ENCODE measurements at regions not wholly inside any gene's neighbourhood (a gene's known extent, or its start where the extent isn't known, plus 50 kb on each side); places are given as distances from the start of the nearest gene placed in this dataset.

GRCh38 chr2:108101481-108101880 lies 115.2 kb downstream of the SLC5A7 start:
- in situ Hi-C loops (cut with MboI), result no loop called here
- H3K27me3 ChIP-seq (ENCODE audit: control insufficient read depth in 2 of 2, insufficient read depth in 2 of 2, low read length in 2 of 2), result no peaks in the 10 kb centered on the region

DNA sequence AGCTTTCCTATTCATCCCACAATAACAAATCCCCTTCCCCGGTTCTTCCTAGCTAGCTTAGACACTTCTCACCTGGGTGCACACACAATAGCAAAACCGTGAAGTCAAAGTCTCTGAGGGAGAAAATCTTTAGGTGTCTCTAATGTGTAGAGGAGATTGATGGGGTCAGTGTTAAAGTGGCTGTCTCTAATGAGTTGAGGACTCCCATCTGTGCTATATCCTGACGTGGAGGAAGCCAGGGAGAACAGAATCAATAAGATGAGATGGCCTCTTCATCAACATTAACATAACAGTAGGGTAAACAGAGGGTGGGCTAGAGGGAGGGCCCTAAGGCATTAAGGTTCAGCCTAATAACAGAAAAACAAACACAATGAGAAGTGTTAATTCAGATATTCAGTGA lies 120.4 kb downstream of the SLC5A7 start:
- H4K20me1 ChIP-seq (replicated peaks; ENCODE audit: control insufficient read depth, insufficient read depth, low read length), result no peaks in the 10 kb centered on the region
- H2AFZ ChIP-seq (ENCODE audit: low read depth, low read length), result no peak overlapping the region
- no peaks in the 10 kb centered on the region for H3K4me1 ChIP-seq (replicated peaks in 1 of 2; ENCODE audit: control insufficient read depth in 2 of 2, insufficient read depth in 2 of 2, low read length in 2 of 2)
- H3K36me3 ChIP-seq (ENCODE audit: control insufficient read depth, insufficient read depth, low read length), result no peaks in the 10 kb centered on the region
- no peaks in the 10 kb centered on the region for H3K9me3 ChIP-seq (replicated peaks; ENCODE audit: control insufficient read depth, insufficient read depth, low read depth, low read length)
- H3K4me3 ChIP-seq, result no peak overlapping the region
- in situ Hi-C loops (cut with MboI), result no loop called here
- ATAC-seq (no peak), FAIRE-seq (no peak), DNase-seq (ENCODE audit: extremely low read depth in 1 of 4, low spot score in 3 of 4) (no peak)
- H3K9me1 ChIP-seq (ENCODE audit: control insufficient read depth, insufficient read depth, low read length), result no peaks in the 10 kb centered on the region
- H3K79me2 ChIP-seq (ENCODE audit: control insufficient read depth, insufficient read depth, low read length), result no peaks in the 10 kb centered on the region
- H3K4me2 ChIP-seq (ENCODE audit: insufficient read depth, low read length), result no peak overlapping the region
- WGBS (ENCODE audit: insufficient coverage, low coverage, missing lambda C conversion rate), result 0% methylated on average over 3 of the region's 3 CpGs
- H3K27me3 ChIP-seq (ENCODE audit: control insufficient read depth in 2 of 2, insufficient read depth in 2 of 2, low read length in 2 of 2), result no peaks in the 10 kb centered on the region
- intact Hi-C loops (cut with micrococcal nuclease), result no loop called here
- ChIA-PET CTCF (ENCODE audit: low intra/inter-chr PET ratio) (no interaction called here), POLR2A (interaction anchor here (1.5 kb wide), 1 partner anchor 13 kb away, joined by 4 read pairs; no protein-coding TSS in a partner anchor)
- H3K9ac ChIP-seq (ENCODE audit: insufficient read depth in 1 of 2, low read depth in 2 of 2, low read length in 2 of 2), result no peak overlapping the region
- BruUV-seq (replicated peaks), result no TSS peak
- no peak overlapping the region for H3K27ac ChIP-seq (ENCODE audit: extremely low read depth, low read depth, low read length)
- TF ChIP-seq ZNF764 (CRISPR knock-in tag; IDR thresholded peaks at IDR 0.05; ENCODE audit: low read depth), result no peak
- TF ChIP-seq ZEB2 (IDR thresholded peaks at IDR 0.05), result no peak
- TF ChIP-seq IRF2 (CRISPR knock-in tag; IDR thresholded peaks at IDR 0.05), result no peak
- TF ChIP-seq, protein P1, sequence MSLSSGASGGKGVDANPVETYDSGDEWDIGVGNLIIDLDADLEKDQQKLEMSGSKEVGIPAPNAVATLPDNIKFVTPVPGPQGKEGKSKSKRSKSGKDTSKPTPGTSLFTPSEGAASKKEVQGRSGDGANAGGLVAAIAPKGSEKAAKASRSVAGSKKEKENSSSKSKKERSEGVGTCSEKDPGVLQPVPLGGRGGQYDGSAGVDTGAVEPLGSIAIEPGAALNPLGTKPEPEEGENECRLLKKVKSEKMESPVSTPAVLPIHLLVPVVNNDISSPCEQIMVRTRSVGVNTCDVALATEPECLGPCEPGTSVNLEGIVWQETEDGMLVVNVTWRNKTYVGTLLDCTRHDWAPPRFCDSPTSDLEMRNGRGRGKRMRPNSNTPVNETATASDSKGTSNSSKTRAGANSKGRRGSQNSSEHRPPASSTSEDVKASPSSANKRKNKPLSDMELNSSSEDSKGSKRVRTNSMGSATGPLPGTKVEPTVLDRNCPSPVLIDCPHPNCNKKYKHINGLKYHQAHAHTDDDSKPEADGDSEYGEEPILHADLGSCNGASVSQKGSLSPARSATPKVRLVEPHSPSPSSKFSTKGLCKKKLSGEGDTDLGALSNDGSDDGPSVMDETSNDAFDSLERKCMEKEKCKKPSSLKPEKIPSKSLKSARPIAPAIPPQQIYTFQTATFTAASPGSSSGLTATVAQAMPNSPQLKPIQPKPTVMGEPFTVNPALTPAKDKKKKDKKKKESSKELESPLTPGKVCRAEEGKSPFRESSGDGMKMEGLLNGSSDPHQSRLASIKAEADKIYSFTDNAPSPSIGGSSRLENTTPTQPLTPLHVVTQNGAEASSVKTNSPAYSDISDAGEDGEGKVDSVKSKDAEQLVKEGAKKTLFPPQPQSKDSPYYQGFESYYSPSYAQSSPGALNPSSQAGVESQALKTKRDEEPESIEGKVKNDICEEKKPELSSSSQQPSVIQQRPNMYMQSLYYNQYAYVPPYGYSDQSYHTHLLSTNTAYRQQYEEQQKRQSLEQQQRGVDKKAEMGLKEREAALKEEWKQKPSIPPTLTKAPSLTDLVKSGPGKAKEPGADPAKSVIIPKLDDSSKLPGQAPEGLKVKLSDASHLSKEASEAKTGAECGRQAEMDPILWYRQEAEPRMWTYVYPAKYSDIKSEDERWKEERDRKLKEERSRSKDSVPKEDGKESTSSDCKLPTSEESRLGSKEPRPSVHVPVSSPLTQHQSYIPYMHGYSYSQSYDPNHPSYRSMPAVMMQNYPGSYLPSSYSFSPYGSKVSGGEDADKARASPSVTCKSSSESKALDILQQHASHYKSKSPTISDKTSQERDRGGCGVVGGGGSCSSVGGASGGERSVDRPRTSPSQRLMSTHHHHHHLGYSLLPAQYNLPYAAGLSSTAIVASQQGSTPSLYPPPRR (CRISPR knock-in tag; IDR thresholded peaks at IDR 0.05; ENCODE audit: borderline replicate concordance), result no peak
- TF ChIP-seq ZFP1 (CRISPR knock-in tag; IDR thresholded peaks at IDR 0.05), result no peak
- TF ChIP-seq PHB2 (IDR thresholded peaks at IDR 0.05; ENCODE audit: low read depth), result no peak

More at GRCh38 chr2:108101481-108101880, 115.2 kb downstream of the SLC5A7 start:
- BruUV-seq (replicated peaks), result no TSS peak
- Histone ChIP-seq H3K9ac (ENCODE audit: insufficient read depth in 1 of 2, low read depth in 2 of 2, low read length in 2 of 2) (no peak overlapping the region), H3K4me2 (ENCODE audit: insufficient read depth, low read length) (no peak overlapping the region), H4K20me1 (replicated peaks; ENCODE audit: control insufficient read depth, insufficient read depth, low read length) (no peaks in the 10 kb centered on the region), H3K9me1 (ENCODE audit: control insufficient read depth, insufficient read depth, low read length) (no peaks in the 10 kb centered on the region), H3K4me3 (no peak overlapping the region), H3K4me1 (replicated peaks in 1 of 2; ENCODE audit: control insufficient read depth in 2 of 2, insufficient read depth in 2 of 2, low read length in 2 of 2) (no peaks in the 10 kb centered on the region), H2AFZ (ENCODE audit: low read depth, low read length) (no peak overlapping the region), H3K27ac (ENCODE audit: extremely low read depth, low read depth, low read length) (no peak overlapping the region), H3K9me3 (replicated peaks; ENCODE audit: control insufficient read depth, insufficient read depth, low read depth, low read length) (no peaks in the 10 kb centered on the region), H3K36me3 (ENCODE audit: control insufficient read depth, insufficient read depth, low read length) (no peaks in the 10 kb centered on the region), H3K79me2 (ENCODE audit: control insufficient read depth, insufficient read depth, low read length) (no peaks in the 10 kb centered on the region)
- 2% methylated on average over 4 of the region's 4 CpGs for WGBS (ENCODE audit: insufficient coverage, low coverage, missing lambda C conversion rate)
- DNase-seq (ENCODE audit: extremely low read depth in 1 of 4, low spot score in 3 of 4) (no peak), FAIRE-seq (no peak), ATAC-seq (no peak)
- CTCF ChIA-PET (ENCODE audit: low intra/inter-chr PET ratio), result no interaction called here
- POLR2A ChIA-PET, result no interaction called here
- intact Hi-C loops (cut with micrococcal nuclease), result no loop called here
- TF ChIP-seq CBX8 (IDR thresholded peaks at IDR 0.05; ENCODE audit: borderline replicate concordance, extremely low read depth, low read depth, low read length, poor library complexity, severe bottlenecking), result no peak
- TF ChIP-seq, protein P2, sequence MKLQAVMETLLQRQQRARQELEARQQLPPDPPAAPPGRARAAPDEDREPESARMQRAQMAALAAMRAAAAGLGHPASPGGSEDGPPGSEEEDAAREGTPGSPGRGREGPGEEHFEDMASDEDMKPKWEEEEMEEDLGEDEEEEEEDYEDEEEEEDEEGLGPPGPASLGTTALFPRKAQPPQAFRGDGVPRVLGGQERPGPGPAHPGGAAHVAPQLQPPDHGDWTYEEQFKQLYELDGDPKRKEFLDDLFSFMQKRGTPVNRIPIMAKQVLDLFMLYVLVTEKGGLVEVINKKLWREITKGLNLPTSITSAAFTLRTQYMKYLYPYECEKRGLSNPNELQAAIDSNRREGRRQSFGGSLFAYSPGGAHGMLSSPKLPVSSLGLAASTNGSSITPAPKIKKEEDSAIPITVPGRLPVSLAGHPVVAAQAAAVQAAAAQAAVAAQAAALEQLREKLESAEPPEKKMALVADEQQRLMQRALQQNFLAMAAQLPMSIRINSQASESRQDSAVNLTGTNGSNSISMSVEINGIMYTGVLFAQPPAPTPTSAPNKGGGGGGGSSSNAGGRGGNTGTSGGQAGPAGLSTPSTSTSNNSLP (IDR thresholded peaks at IDR 0.05; ENCODE audit: borderline replicate concordance, low read depth, low read length), result no peak
- TF ChIP-seq ZNF184 (CRISPR knock-in tag; IDR thresholded peaks at IDR 0.05), result no peak
- TF ChIP-seq ZNF589 (CRISPR knock-in tag; IDR thresholded peaks at IDR 0.05; ENCODE audit: low read depth), result no peak
- no peak for TF ChIP-seq KLF1 (tag; IDR thresholded peaks at IDR 0.05)
